GM23338 (cell line): ENCODE measurements at regions not wholly inside any gene's neighbourhood (a gene's known extent, or its start where the extent isn't known, plus 50 kb on each side); places are given as distances from the start of the nearest gene placed in this dataset.

Experiments
- CREB1 ChIP-seq: fragments of 250-450 bp; sonication (Bioruptor Pico); IDR thresholded peaks from 2 replicates; pipeline ENCODE4 v1.5.0; 2020; ENCODE audit warnings: low read depth, mild to moderate bottlenecking, moderate library complexity
- CTCF ChIP-seq, 2 experiments: fragments of 200-600 bp in 1 of 2; sonication (generic) in 1 of 2; conservative IDR thresholded peaks; 2 replicates each; pipeline versions ENCODE4 v1.5.1 to v1.6.1; 2016 to 2017; ENCODE audit warnings: antibody characterized with exemption in 2 of 2, low read depth in 2 of 2, mild to moderate bottlenecking in 2 of 2, moderate library complexity in 1 of 2
- EZH2 ChIP-seq: fragments of 200-600 bp; sonication (generic); IDR thresholded peaks from one replicate; pipeline ENCODE4 v1.8.0; 2017; ENCODE audit warnings: antibody characterized with exemption, mild to moderate bottlenecking, low read depth; ENCODE audit not compliant: unreplicated experiment
- EZH2phosphoT487 ChIP-seq: fragments of 200-600 bp; sonication (generic); IDR thresholded peaks from one replicate; pipeline ENCODE4 v1.8.1; 2018; ENCODE audit warnings: antibody characterized with exemption; ENCODE audit not compliant: unreplicated experiment
- NANOG ChIP-seq: IDR thresholded peaks from 2 replicates; pipeline ENCODE4 v1.6.1; 2016; ENCODE audit warnings: antibody characterized with exemption, borderline replicate concordance
- POLR2AphosphoS5 ChIP-seq: IDR thresholded peaks from 2 replicates; pipeline ENCODE4 v1.6.1; 2016; ENCODE audit warnings: antibody characterized with exemption, low read depth
- ZNF331 ChIP-seq: fragments of 250-450 bp; sonication (Bioruptor Pico); IDR thresholded peaks from 2 replicates; pipeline ENCODE4 v1.5.0; 2020; ENCODE audit warnings: low read depth, mild to moderate bottlenecking, moderate library complexity

GRCh38 chr12:59386236-59386635 lies 209.6 kb upstream of the SLC16A7 start:
- TF ChIP-seq CTCF (conservative IDR thresholded peaks at IDR 0.05; ENCODE audit: low read depth in 2 of 2) (no peak), EZH2phosphoT487 (no peak), ZNF331 (CRISPR knock-in tag) (no peak), EZH2 (no peak), POLR2AphosphoS5 (no peak), CREB1 (CRISPR knock-in tag) (no peak), NANOG (no peak)
